ENCODE measurements at regions not wholly inside any gene's neighbourhood (a gene's known extent, or its start where the extent isn't known, plus 50 kb on each side); places are given as distances from the start of the nearest gene placed in this dataset.

- Histone ChIP-seq H3K36me3 (ENCODE audit: low read depth) (no peaks in the 10 kb centered on the region), H3K4me1 (ENCODE audit: insufficient read depth) (peaks cover 8% of the 10 kb centered on the region), H3K4me2 (ENCODE audit: unreplicated experiment) (no peak overlapping the region), H3F3A (ENCODE audit: insufficient read depth) (no peaks in the 10 kb centered on the region), H2AFZ (no peak overlapping the region), H3K27me3 (replicated peaks; ENCODE audit: insufficient read depth) (no peaks in the 10 kb centered on the region), H3K79me2 (ENCODE audit: insufficient read depth) (no peaks in the 10 kb centered on the region), H3K9ac (no peak overlapping the region), H4K20me1 (ENCODE audit: insufficient read depth) (no peaks in the 10 kb centered on the region), H3K9me2 (ENCODE audit: insufficient read depth) (no peaks in the 10 kb centered on the region), H3K4me3 (no peak overlapping the region), H3K9me3 (ENCODE audit: low read depth) (no peaks in the 10 kb centered on the region), H3K27ac (no peak overlapping the region)
- no peak for DNase-seq
- in situ Hi-C loops (cut with MboI), result no loop called here
- TF ChIP-seq EZH2 (IDR thresholded peaks at IDR 0.05; ENCODE audit: insufficient read depth, poor library complexity, severe bottlenecking) (no peak), EZH2phosphoT487 (IDR thresholded peaks at IDR 0.05; ENCODE audit: insufficient read depth, low read depth) (no peak)
- WGBS, 2 experiments (ENCODE audit: low coverage in 1 of 2, low lambda C conversion rate in 2 of 2, missing lambda C conversion rate in 2 of 2), result 44 to 65% methylated on average over 1 of the region's 1 CpG
These were observed 105.2 kb upstream of the AMZ2 start for GRCh38 chr17:68142595-68142994.

- no peaks in the 10 kb centered on the region for H3F3A ChIP-seq (ENCODE audit: insufficient read depth)
- no peak overlapping the region for H3K27ac ChIP-seq
- no peak overlapping the region for H3K4me2 ChIP-seq (ENCODE audit: unreplicated experiment)
- no peak overlapping the region for H3K4me3 ChIP-seq
- DNase-seq, result no peak
- H3K79me2 ChIP-seq (ENCODE audit: insufficient read depth), result no peaks in the 10 kb centered on the region
- no peaks in the 10 kb centered on the region for H3K36me3 ChIP-seq (ENCODE audit: low read depth)
- WGBS, 2 experiments (ENCODE audit: low coverage in 1 of 2, low lambda C conversion rate in 2 of 2, missing lambda C conversion rate in 2 of 2), result 74 to 87% methylated on average over 2 of the region's 2 CpGs
- peaks cover 8% of the 10 kb centered on the region for H3K4me1 ChIP-seq (ENCODE audit: insufficient read depth)
- TF ChIP-seq EZH2phosphoT487 (IDR thresholded peaks at IDR 0.05; ENCODE audit: insufficient read depth, low read depth) (no peak), EZH2 (IDR thresholded peaks at IDR 0.05; ENCODE audit: insufficient read depth, poor library complexity, severe bottlenecking) (no peak)
- H3K9ac ChIP-seq, result no peak overlapping the region
- no peaks in the 10 kb centered on the region for H3K9me3 ChIP-seq (ENCODE audit: low read depth)
- in situ Hi-C loops (cut with MboI), result no loop called here
- H3K9me2 ChIP-seq (ENCODE audit: insufficient read depth), result no peaks in the 10 kb centered on the region
- no peaks in the 10 kb centered on the region for H3K27me3 ChIP-seq (replicated peaks; ENCODE audit: insufficient read depth)
- H2AFZ ChIP-seq, result no peak overlapping the region
- no peaks in the 10 kb centered on the region for H4K20me1 ChIP-seq (ENCODE audit: insufficient read depth)
These were observed 104.4 kb upstream of the AMZ2 start for GRCh38 chr17:68143425-68143824.

GRCh38 chr17:68145088-68145487, 102.8 kb upstream of the AMZ2 start:
- no peak overlapping the region for H3K4me2 ChIP-seq (ENCODE audit: unreplicated experiment)
- H3K4me1 ChIP-seq (ENCODE audit: insufficient read depth), result peaks cover 8% of the 10 kb centered on the region
- no peaks in the 10 kb centered on the region for H3K9me3 ChIP-seq (ENCODE audit: low read depth)
- H4K20me1 ChIP-seq (ENCODE audit: insufficient read depth), result no peaks in the 10 kb centered on the region
- H3K79me2 ChIP-seq (ENCODE audit: insufficient read depth), result no peaks in the 10 kb centered on the region
- no peaks in the 10 kb centered on the region for H3K27me3 ChIP-seq (replicated peaks; ENCODE audit: insufficient read depth)
- no peaks in the 10 kb centered on the region for H3F3A ChIP-seq (ENCODE audit: insufficient read depth)
- no peaks in the 10 kb centered on the region for H3K36me3 ChIP-seq (ENCODE audit: low read depth)
- no peak overlapping the region for H3K27ac ChIP-seq
- H3K9ac ChIP-seq, result no peak overlapping the region
- no peak overlapping the region for H3K4me3 ChIP-seq
- in situ Hi-C loops (cut with MboI), result no loop called here
- no peak for DNase-seq
- H2AFZ ChIP-seq, result no peak overlapping the region
- H3K9me2 ChIP-seq (ENCODE audit: insufficient read depth), result no peaks in the 10 kb centered on the region
- TF ChIP-seq EZH2phosphoT487 (IDR thresholded peaks at IDR 0.05; ENCODE audit: insufficient read depth, low read depth), result no peak
- no peak for TF ChIP-seq EZH2 (IDR thresholded peaks at IDR 0.05; ENCODE audit: insufficient read depth, poor library complexity, severe bottlenecking)

- Histone ChIP-seq H3K9ac (no peak overlapping the region), H3F3A (ENCODE audit: insufficient read depth) (no peaks in the 10 kb centered on the region), H3K79me2 (ENCODE audit: insufficient read depth) (no peaks in the 10 kb centered on the region), H3K9me3 (ENCODE audit: low read depth) (no peaks in the 10 kb centered on the region), H3K36me3 (ENCODE audit: low read depth) (no peaks in the 10 kb centered on the region), H3K27ac (no peak overlapping the region), H3K4me3 (no peak overlapping the region), H2AFZ (no peak overlapping the region), H3K4me1 (ENCODE audit: insufficient read depth) (no peaks in the 10 kb centered on the region), H3K27me3 (replicated peaks; ENCODE audit: insufficient read depth) (0 out of 2 replicates have a peak, but pooled peaks cover 3% of the 10 kb centered on the region), H4K20me1 (ENCODE audit: insufficient read depth) (no peaks in the 10 kb centered on the region), H3K4me2 (ENCODE audit: unreplicated experiment) (no peak overlapping the region), H3K9me2 (ENCODE audit: insufficient read depth) (no peaks in the 10 kb centered on the region)
- no peak for DNase-seq
- WGBS, 2 experiments (ENCODE audit: low coverage in 1 of 2, low lambda C conversion rate in 2 of 2, missing lambda C conversion rate in 2 of 2), result 91 to 92% methylated on average over 3 of the region's 3 CpGs
- no peak for TF ChIP-seq EZH2phosphoT487 (IDR thresholded peaks at IDR 0.05; ENCODE audit: insufficient read depth, low read depth)
- no peak for TF ChIP-seq EZH2 (IDR thresholded peaks at IDR 0.05; ENCODE audit: insufficient read depth, poor library complexity, severe bottlenecking)
- in situ Hi-C loops (cut with MboI), result no loop called here
These were observed 98.9 kb upstream of the AMZ2 start for GRCh38 chr17:68148936-68149335.

GRCh38 chr17:68152161-68152571, 95.7 kb upstream of the AMZ2 start:
- no peaks in the 10 kb centered on the region for H3K4me1 ChIP-seq (ENCODE audit: insufficient read depth)
- no peak overlapping the region for H2AFZ ChIP-seq
- H3K9me2 ChIP-seq (ENCODE audit: insufficient read depth), result no peaks in the 10 kb centered on the region
- H3K9ac ChIP-seq, result no peak overlapping the region
- no peak overlapping the region for H3K27ac ChIP-seq
- in situ Hi-C loops (cut with MboI), result no loop called here
- no peak overlapping the region for H3K4me3 ChIP-seq
- no peaks in the 10 kb centered on the region for H3K36me3 ChIP-seq (ENCODE audit: low read depth)
- no peaks in the 10 kb centered on the region for H3K9me3 ChIP-seq (ENCODE audit: low read depth)
- H3K27me3 ChIP-seq (replicated peaks; ENCODE audit: insufficient read depth), result 0 out of 2 replicates have a peak, but pooled peaks cover 3% of the 10 kb centered on the region
- H3K4me2 ChIP-seq (ENCODE audit: unreplicated experiment), result no peak overlapping the region
- no peak for TF ChIP-seq EZH2phosphoT487 (IDR thresholded peaks at IDR 0.05; ENCODE audit: insufficient read depth, low read depth)
- no peak for TF ChIP-seq EZH2 (IDR thresholded peaks at IDR 0.05; ENCODE audit: insufficient read depth, poor library complexity, severe bottlenecking)
- 83 to 85% methylated on average over 17 to 18 of the region's 18 CpGs for WGBS, 2 experiments (ENCODE audit: low coverage in 1 of 2, low lambda C conversion rate in 2 of 2, missing lambda C conversion rate in 2 of 2)
- H3K79me2 ChIP-seq (ENCODE audit: insufficient read depth), result no peaks in the 10 kb centered on the region
- H4K20me1 ChIP-seq (ENCODE audit: insufficient read depth), result no peaks in the 10 kb centered on the region
- no peaks in the 10 kb centered on the region for H3F3A ChIP-seq (ENCODE audit: insufficient read depth)
- DNase-seq, result no peak

Data from GM23248 (cell line).